ENCODE measurements at regions not wholly inside any gene's neighbourhood (a gene's known extent, or its start where the extent isn't known, plus 50 kb on each side); places are given as distances from the start of the nearest gene placed in this dataset.

- TF ChIP-seq CTCF (IDR thresholded peaks at IDR 0.05; ENCODE audit: insufficient read depth, low read length): no peak
- TF ChIP-seq REST (IDR thresholded peaks at IDR 0.05; ENCODE audit: insufficient replicate concordance, low read depth): no peak
- TF ChIP-seq POLR2AphosphoS5 (IDR thresholded peaks at IDR 0.05; ENCODE audit: low read depth): no peak
- no peak for TF ChIP-seq SPI1 (IDR thresholded peaks at IDR 0.05; ENCODE audit: borderline replicate concordance, low read depth)
- no peak for TF ChIP-seq GABPA (IDR thresholded peaks at IDR 0.05; ENCODE audit: low read depth)
Measured at GRCh38 chr1:102100666-102101065, 103.9 kb upstream of the OLFM3 start.
